ENCODE measurements at regions not wholly inside any gene's neighbourhood (a gene's known extent, or its start where the extent isn't known, plus 50 kb on each side); places are given as distances from the start of the nearest gene placed in this dataset.

- TF ChIP-seq CTCF (IDR thresholded peaks at IDR 0.05; ENCODE audit: insufficient read depth, low read length, poor library complexity, severe bottlenecking) (no peak), EZH2phosphoT487 (conservative IDR thresholded peaks at IDR 0.05; ENCODE audit: low read length) (no peak)
Observed at GRCh38 chr22:49039625-49040024, 788.0 kb downstream of the BRD1 start.
